HepG2 (cell line): ENCODE measurements at regions not wholly inside any gene's neighbourhood (a gene's known extent, or its start where the extent isn't known, plus 50 kb on each side); places are given as distances from the start of the nearest gene placed in this dataset.

ENCODE experiments used
- ATAC-seq: fragments of 200-7000 bp; cut with Tn5 transposase; 3 replicates; pipeline ENCODE4 v1.9.1; 2020; ENCODE audit warnings: mild to moderate bottlenecking, moderate library complexity
- BruUV-seq: library from RNA; stranded (reverse); fragments of 400-500 nt; replicated peaks from 2 replicates; lab custom pipeline; 2021; lab: Mats Ljungman, UMichigan
- CTCF ChIA-PET: fragments of 300-600 bp; formaldehyde crosslinking; extraction: SDS; loops from one replicate; lab custom pipeline; 2021; ENCODE audit warnings: low total read pairs, inconsistent platforms, low intra/inter-chr PET ratio; lab: Yijun Ruan, JAX
- POLR2A ChIA-PET: fragments of 350-600 bp; sonication (Branson Sonifier 250); formaldehyde crosslinking; loops from one replicate; lab custom pipeline; 2020; ENCODE audit warnings: antibody characterized with exemption, inconsistent platforms; lab: Yijun Ruan, JAX
- DNase-seq: peaks from one replicate; pipeline ENCODE4 v3.0.0-alpha.2; 2015; ENCODE audit warnings: low spot score
- FAIRE-seq: peaks from 3 replicates; lab custom pipeline; 2011; peaks lifted over from hg19 to GRCh38; lab: Jason Lieb, UNC
- H2AFZ ChIP-seq: one replicate; pipeline ENCODE4 v1.6.1; 2011; ENCODE audit warnings: low read length, inconsistent platforms
- H3K27ac ChIP-seq: fragments of 300-600 bp; 3 replicates; pipeline ENCODE4 v1.8.0; 2011; ENCODE audit warnings: mixed run types, mild to moderate bottlenecking, mixed read lengths, low read length, inconsistent platforms; ENCODE audit not compliant: insufficient read depth; ENCODE audit errors: extremely low read length
- H3K27me3 ChIP-seq, 2 experiments: fragments of 200-600 bp in 1 of 2; 2 replicates in 1 of 2; 3 replicates in 1 of 2; pipeline versions ENCODE4 v1.6.0 to v1.8.0; 2011; ENCODE audit warnings: low read length in 2 of 2, mild to moderate bottlenecking in 2 of 2, moderate library complexity in 2 of 2, inconsistent platforms in 1 of 2; ENCODE audit not compliant: insufficient read depth in 2 of 2, control insufficient read depth in 1 of 2
- H3K36me3 ChIP-seq, 2 experiments: fragments of 200-600 bp in 1 of 2; replicated peaks in 1 of 2; 2 replicates in 1 of 2; 3 replicates in 1 of 2; pipeline versions ENCODE4 v1.5.1 to v1.8.0; 2011; ENCODE audit warnings: low read length in 2 of 2, inconsistent platforms in 1 of 2; ENCODE audit not compliant: insufficient read depth in 2 of 2, control insufficient read depth in 1 of 2
- H3K4me1 ChIP-seq: 2 replicates; pipeline ENCODE4 v1.5.1; 2012; ENCODE audit warnings: low read length, inconsistent platforms; ENCODE audit not compliant: insufficient read depth
- H3K4me2 ChIP-seq: 2 replicates; pipeline ENCODE4 v1.6.0; 2011; ENCODE audit warnings: low read depth, low read length, inconsistent platforms
- H3K4me3 ChIP-seq, 3 experiments: fragments of 200-600 bp in 1 of 3; sonication (generic), shearing (Covaris generic) in 1 of 3; replicated peaks in 1 of 3; 2 replicates each; pipeline ENCODE4 v1.5.1; 2011 to 2016; ENCODE audit warnings: low read length in 3 of 3, inconsistent platforms in 2 of 3, low read depth in 2 of 3, mild to moderate bottlenecking in 2 of 3, control low read depth in 1 of 3, mixed read lengths in 1 of 3; ENCODE audit not compliant: insufficient read depth in 1 of 3
- H3K79me2 ChIP-seq: one replicate; pipeline ENCODE4 v1.6.1; 2011; ENCODE audit warnings: low read length, inconsistent platforms; ENCODE audit not compliant: insufficient read depth
- H3K9ac ChIP-seq: 2 replicates; pipeline ENCODE4 v1.6.0; 2011; ENCODE audit warnings: mild to moderate bottlenecking, low read depth, low read length, inconsistent platforms; ENCODE audit not compliant: insufficient read depth
- H3K9me3 ChIP-seq: 2 replicates; pipeline ENCODE4 v1.5.1; 2012; ENCODE audit warnings: mild to moderate bottlenecking, low read length
- H4K20me1 ChIP-seq: 2 replicates; pipeline ENCODE4 v1.6.0; 2011; ENCODE audit warnings: inconsistent platforms, mild to moderate bottlenecking, low read length, moderate library complexity; ENCODE audit not compliant: insufficient read depth
- ATF7 ChIP-seq, 2 experiments: fragments of 450-650 bp in 1 of 2; sonication (generic) in 1 of 2; formaldehyde crosslinking in 1 of 2; IDR thresholded peaks; 2 replicates each; pipeline versions ENCODE4 v1.4.0 to v1.6.1; 2016 to 2020; ENCODE audit warnings: antibody characterized with exemption in 1 of 2, mild to moderate bottlenecking in 1 of 2, missing genetic modification reagents in 1 of 2
- FOXP4 ChIP-seq: sonication (generic); formaldehyde crosslinking; IDR thresholded peaks from 2 replicates; pipeline ENCODE4 v1.4.0; 2020; ENCODE audit warnings: missing genetic modification reagents
- LBX2 ChIP-seq: sonication (generic); formaldehyde crosslinking; IDR thresholded peaks from 2 replicates; pipeline ENCODE4 v1.5.0; 2020; ENCODE audit warnings: missing genetic modification reagents, mild to moderate bottlenecking, borderline replicate concordance
- ONECUT2 ChIP-seq: sonication (generic); formaldehyde crosslinking; IDR thresholded peaks from 2 replicates; pipeline ENCODE4 v1.4.0; 2020; ENCODE audit warnings: missing genetic modification reagents
- SIX1 ChIP-seq: sonication (generic); formaldehyde crosslinking; IDR thresholded peaks from 2 replicates; pipeline ENCODE4 v1.4.0; 2020; ENCODE audit warnings: missing genetic modification reagents, borderline replicate concordance
- WGBS: methylation state at CpG from one replicate; pipeline ENCODE4 v1.1.6; 2017; ENCODE audit warnings: low lambda C conversion rate; 5-methylcytosine and 5-hydroxymethylcytosine counted together
- in situ Hi-C: cut with HindIII; loops from 2 replicates; pipeline ENCODE4 v1.10.0; 2017; ENCODE audit warnings: low pct_unique_long_range_greater_than_20kb; ENCODE audit not compliant: extremely low pct_ligation_motif_present
- intact Hi-C: fragments of 100-400 bp; cut with micrococcal nuclease; formaldehyde crosslinking; loops from one replicate; pipeline ENCODE4 v1.10.0; 2022; ENCODE audit not compliant: unreplicated experiment

GRCh38 chr13:39244561-39245230 lies 206.4 kb downstream of the NHLRC3 start:
- in situ Hi-C loops (no loop called here), intact Hi-C loops (no loop called here)
- FAIRE-seq: no peak
- TF ChIP-seq ATF7 (IDR thresholded peaks at IDR 0.05) (0 out of 2 replicates have a peak, but pooled peaks have one; percentile 42), ATF7 (CRISPR knock-in tag; IDR thresholded peaks at IDR 0.05) (no peak), FOXP4 (CRISPR knock-in tag) (no peak), SIX1 (no peak), ONECUT2 (CRISPR knock-in tag) (0 out of 2 replicates have a peak, but pooled peaks have one; percentile 50), LBX2 (CRISPR knock-in tag) (no peak)
- no peaks in the 10 kb centered on the region for H4K20me1 ChIP-seq
- no peak for DNase-seq
- 3% methylated on average over 7 of the region's 7 CpGs for WGBS
- H3K79me2 ChIP-seq: no peaks in the 10 kb centered on the region
- no peaks in the 10 kb centered on the region for H3K4me1 ChIP-seq
- no TSS peak for BruUV-seq
- no peaks in the 10 kb centered on the region; a peak in 2 of 5 replicates for H3K27me3 ChIP-seq
- H3K9me3 ChIP-seq: no peaks in the 10 kb centered on the region
- no peaks in the 10 kb centered on the region for H3K36me3 ChIP-seq
- H2AFZ ChIP-seq: no peak overlapping the region
- no peak overlapping the region for H3K4me2 ChIP-seq
- no peak overlapping the region for H3K4me3 ChIP-seq
- ChIA-PET CTCF (no interaction called here), POLR2A (no interaction called here)
- peak; percentile 71 for ATAC-seq
- H3K9ac ChIP-seq: no peak overlapping the region
- no peak overlapping the region for H3K27ac ChIP-seq
